IMR-90 (cell line): ENCODE measurements at regions not wholly inside any gene's neighbourhood (a gene's known extent, or its start where the extent isn't known, plus 50 kb on each side); places are given as distances from the start of the nearest gene placed in this dataset.

Source experiments
- CHD1 ChIP-seq: IDR thresholded peaks from 2 replicates; pipeline ENCODE4 v1.6.1; 2012; ENCODE audit warnings: low read depth, low read length, improper control_type of control experiment
- FOS ChIP-seq: fragments of 150-350 bp; IDR thresholded peaks from 2 replicates; pipeline ENCODE4 v1.6.1; 2016; ENCODE audit warnings: low read depth, low read length
- MAFK ChIP-seq: IDR thresholded peaks from 2 replicates; pipeline ENCODE4 v1.6.1; 2012; ENCODE audit warnings: low read depth, low read length, improper control_type of control experiment
- MAZ ChIP-seq: IDR thresholded peaks from 2 replicates; pipeline ENCODE4 v1.6.1; 2012; ENCODE audit warnings: low read depth, mild to moderate bottlenecking, low read length, improper control_type of control experiment, moderate library complexity, borderline replicate concordance
- MXI1 ChIP-seq: IDR thresholded peaks from 2 replicates; pipeline ENCODE4 v1.6.1; 2012; ENCODE audit warnings: low read depth, mild to moderate bottlenecking, low read length, moderate library complexity, borderline replicate concordance
- NFE2L2 ChIP-seq: fragments of 150-350 bp; IDR thresholded peaks from 2 replicates; pipeline ENCODE4 v1.6.1; 2016; ENCODE audit warnings: low read depth, mild to moderate bottlenecking, low read length
- POLR2A ChIP-seq: IDR thresholded peaks from 2 replicates; pipeline ENCODE4 v1.6.1; 2012; ENCODE audit warnings: mild to moderate bottlenecking, low read depth, low read length
- RAD21 ChIP-seq: IDR thresholded peaks from 2 replicates; pipeline ENCODE4 v1.6.1; 2012; ENCODE audit warnings: low read length, improper control_type of control experiment
- RCOR1 ChIP-seq: IDR thresholded peaks from 2 replicates; pipeline ENCODE4 v1.6.1; 2012; ENCODE audit warnings: mild to moderate bottlenecking, low read length, improper control_type of control experiment; ENCODE audit not compliant: insufficient replicate concordance
- RFX5 ChIP-seq: IDR thresholded peaks from 2 replicates; pipeline ENCODE4 v1.8.0; 2012; ENCODE audit warnings: low read depth, mild to moderate bottlenecking, low read length, moderate library complexity
- SMC3 ChIP-seq: fragments of 150-350 bp; IDR thresholded peaks from 2 replicates; pipeline ENCODE4 v1.6.1; 2016; ENCODE audit warnings: low read depth, mild to moderate bottlenecking, antibody characterized with exemption, low read length, moderate library complexity
- TF ChIP-seq, protein P1 (sequence below): conservative IDR thresholded peaks from 2 replicates; pipeline ENCODE4 v1.5.1; 2012; ENCODE audit warnings: mild to moderate bottlenecking, low read depth, low read length, improper control_type of control experiment
- TF ChIP-seq, protein P2 (sequence below): fragments of 150-350 bp; IDR thresholded peaks from 2 replicates; pipeline ENCODE4 v1.6.1; 2017; ENCODE audit warnings: mild to moderate bottlenecking, antibody characterized with exemption, low read length, low read depth
- TF ChIP-seq, protein P3 (sequence below): fragments of 150-350 bp; IDR thresholded peaks from 2 replicates; pipeline ENCODE4 v1.6.1; 2016; ENCODE audit warnings: low read depth, mild to moderate bottlenecking, low read length, moderate library complexity, borderline replicate concordance

DNA sequence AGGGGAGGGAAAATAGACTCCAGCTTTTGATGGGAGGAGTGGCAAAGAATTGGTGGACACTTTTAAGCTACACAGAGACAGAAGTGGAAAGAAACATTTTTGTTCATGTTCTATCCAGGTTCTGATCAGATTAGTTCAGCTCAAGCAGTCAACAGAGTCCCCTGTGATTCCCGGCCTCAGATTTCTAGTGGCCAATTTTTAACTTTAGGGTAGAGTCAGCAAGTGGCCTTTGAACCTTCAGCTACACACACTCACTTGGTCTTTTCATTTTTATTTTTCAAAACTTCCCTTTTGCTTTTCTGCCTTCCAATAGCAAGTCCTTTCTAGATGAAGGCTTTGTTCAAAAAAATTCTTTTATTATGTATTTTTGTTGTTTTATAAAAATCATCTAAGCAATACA is 169.2 kb upstream of the RPS6KA3 start:
- TF ChIP-seq FOS (no peak), CHD1 (no peak), POLR2A (no peak), RAD21 (no peak), SMC3 (no peak), RFX5 (no peak), MAFK (no peak), MXI1 (no peak), NFE2L2 (no peak), MAZ (no peak), RCOR1 (no peak)
- TF ChIP-seq, protein P1, sequence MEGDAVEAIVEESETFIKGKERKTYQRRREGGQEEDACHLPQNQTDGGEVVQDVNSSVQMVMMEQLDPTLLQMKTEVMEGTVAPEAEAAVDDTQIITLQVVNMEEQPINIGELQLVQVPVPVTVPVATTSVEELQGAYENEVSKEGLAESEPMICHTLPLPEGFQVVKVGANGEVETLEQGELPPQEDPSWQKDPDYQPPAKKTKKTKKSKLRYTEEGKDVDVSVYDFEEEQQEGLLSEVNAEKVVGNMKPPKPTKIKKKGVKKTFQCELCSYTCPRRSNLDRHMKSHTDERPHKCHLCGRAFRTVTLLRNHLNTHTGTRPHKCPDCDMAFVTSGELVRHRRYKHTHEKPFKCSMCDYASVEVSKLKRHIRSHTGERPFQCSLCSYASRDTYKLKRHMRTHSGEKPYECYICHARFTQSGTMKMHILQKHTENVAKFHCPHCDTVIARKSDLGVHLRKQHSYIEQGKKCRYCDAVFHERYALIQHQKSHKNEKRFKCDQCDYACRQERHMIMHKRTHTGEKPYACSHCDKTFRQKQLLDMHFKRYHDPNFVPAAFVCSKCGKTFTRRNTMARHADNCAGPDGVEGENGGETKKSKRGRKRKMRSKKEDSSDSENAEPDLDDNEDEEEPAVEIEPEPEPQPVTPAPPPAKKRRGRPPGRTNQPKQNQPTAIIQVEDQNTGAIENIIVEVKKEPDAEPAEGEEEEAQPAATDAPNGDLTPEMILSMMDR: no peak
- TF ChIP-seq, protein P2, sequence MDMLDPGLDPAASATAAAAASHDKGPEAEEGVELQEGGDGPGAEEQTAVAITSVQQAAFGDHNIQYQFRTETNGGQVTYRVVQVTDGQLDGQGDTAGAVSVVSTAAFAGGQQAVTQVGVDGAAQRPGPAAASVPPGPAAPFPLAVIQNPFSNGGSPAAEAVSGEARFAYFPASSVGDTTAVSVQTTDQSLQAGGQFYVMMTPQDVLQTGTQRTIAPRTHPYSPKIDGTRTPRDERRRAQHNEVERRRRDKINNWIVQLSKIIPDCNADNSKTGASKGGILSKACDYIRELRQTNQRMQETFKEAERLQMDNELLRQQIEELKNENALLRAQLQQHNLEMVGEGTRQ: no peak
- TF ChIP-seq, protein P3, sequence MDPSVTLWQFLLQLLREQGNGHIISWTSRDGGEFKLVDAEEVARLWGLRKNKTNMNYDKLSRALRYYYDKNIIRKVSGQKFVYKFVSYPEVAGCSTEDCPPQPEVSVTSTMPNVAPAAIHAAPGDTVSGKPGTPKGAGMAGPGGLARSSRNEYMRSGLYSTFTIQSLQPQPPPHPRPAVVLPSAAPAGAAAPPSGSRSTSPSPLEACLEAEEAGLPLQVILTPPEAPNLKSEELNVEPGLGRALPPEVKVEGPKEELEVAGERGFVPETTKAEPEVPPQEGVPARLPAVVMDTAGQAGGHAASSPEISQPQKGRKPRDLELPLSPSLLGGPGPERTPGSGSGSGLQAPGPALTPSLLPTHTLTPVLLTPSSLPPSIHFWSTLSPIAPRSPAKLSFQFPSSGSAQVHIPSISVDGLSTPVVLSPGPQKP: no peak
